ENCODE measurements at regions not wholly inside any gene's neighbourhood (a gene's known extent, or its start where the extent isn't known, plus 50 kb on each side); places are given as distances from the start of the nearest gene placed in this dataset.
"Not testable (repeated sequence)": the region's sequence is repeated elsewhere in the genome, so short reads cannot be mapped to it uniquely, and the experiment has no call there.

- peak overlapping the region in 1 of 3 donors; percentile 31 for H3K27ac Mint-ChIP-seq
- H3K27me3 Mint-ChIP-seq, H3K9me3 Mint-ChIP-seq, H3K36me3 Mint-ChIP-seq, H3K4me1 Mint-ChIP-seq: not testable (repeated sequence)
- H3K4me3 Mint-ChIP-seq = peak overlapping the region in 1 of 4 donors; percentile 23
These were observed 109.2 kb downstream of the NPIPB11 start for GRCh38 chr16:29297144-29297808.

- H3K9me3 Mint-ChIP-seq, H3K36me3 Mint-ChIP-seq, H3K4me3 Mint-ChIP-seq, H3K4me1 Mint-ChIP-seq, H3K27ac Mint-ChIP-seq, H3K27me3 Mint-ChIP-seq: not testable (repeated sequence)
These were observed 110.3 kb downstream of the NPIPB11 start for GRCh38 chr16:29296176-29296575.

- not testable (repeated sequence) for H3K4me3 Mint-ChIP-seq, H3K27ac Mint-ChIP-seq, H3K36me3 Mint-ChIP-seq, H3K9me3 Mint-ChIP-seq, H3K4me1 Mint-ChIP-seq, H3K27me3 Mint-ChIP-seq
These were observed 111.3 kb downstream of the NPIPB11 start for GRCh38 chr16:29294951-29295795.

GRCh38 chr16:29294400-29294933, 112.0 kb downstream of the NPIPB11 start:
- not testable (repeated sequence) for H3K4me1 Mint-ChIP-seq, H3K27ac Mint-ChIP-seq, H3K36me3 Mint-ChIP-seq, H3K9me3 Mint-ChIP-seq, H3K4me3 Mint-ChIP-seq, H3K27me3 Mint-ChIP-seq

- H3K27me3 Mint-ChIP-seq, H3K4me1 Mint-ChIP-seq, H3K27ac Mint-ChIP-seq, H3K4me3 Mint-ChIP-seq, H3K9me3 Mint-ChIP-seq, H3K36me3 Mint-ChIP-seq: not testable (repeated sequence)
These were observed 113.0 kb downstream of the NPIPB11 start for GRCh38 chr16:29293545-29293944.

GRCh38 chr16:29292952-29293471, 113.5 kb downstream of the NPIPB11 start:
- not testable (repeated sequence) for H3K27me3 Mint-ChIP-seq, H3K4me1 Mint-ChIP-seq, H3K27ac Mint-ChIP-seq, H3K9me3 Mint-ChIP-seq, H3K36me3 Mint-ChIP-seq, H3K4me3 Mint-ChIP-seq

GRCh38 chr16:29291329-29292271, 114.9 kb downstream of the NPIPB11 start:
- H3K27me3 Mint-ChIP-seq, H3K4me1 Mint-ChIP-seq, H3K4me3 Mint-ChIP-seq, H3K27ac Mint-ChIP-seq, H3K36me3 Mint-ChIP-seq, H3K9me3 Mint-ChIP-seq: not testable (repeated sequence)

GRCh38 chr16:29290631-29291247, 115.8 kb downstream of the NPIPB11 start:
- H3K27me3 Mint-ChIP-seq = peaks cover 6% of the 10 kb centered on the region
- no peaks in the 10 kb centered on the region for H3K9me3 Mint-ChIP-seq
- peaks cover 0 to 2% (median 0%) of the 10 kb centered on the region in 3 donors for H3K4me1 Mint-ChIP-seq
- H3K36me3 Mint-ChIP-seq = no peaks in the 10 kb centered on the region
- H3K4me3 Mint-ChIP-seq = peak overlapping the region in 2 of 4 donors; percentile 30 to 73
- peak overlapping the region in 1 of 3 donors; percentile 88 for H3K27ac Mint-ChIP-seq

- not testable (repeated sequence) for H3K4me3 Mint-ChIP-seq, H3K9me3 Mint-ChIP-seq, H3K27ac Mint-ChIP-seq, H3K27me3 Mint-ChIP-seq, H3K36me3 Mint-ChIP-seq, H3K4me1 Mint-ChIP-seq
These were observed 116.8 kb downstream of the NPIPB11 start for GRCh38 chr16:29289516-29290239.

- H3K4me3 Mint-ChIP-seq = peak overlapping the region in 1 of 4 donors; percentile 55
- H3K27ac Mint-ChIP-seq = peak overlapping the region in 1 of 3 donors; percentile 57
- H3K27me3 Mint-ChIP-seq, H3K9me3 Mint-ChIP-seq, H3K36me3 Mint-ChIP-seq: not testable (repeated sequence)
- H3K4me1 Mint-ChIP-seq = peaks cover 7 to 10% (median 7%) of the 10 kb centered on the region in 3 donors
These were observed 117.6 kb downstream of the NPIPB11 start for GRCh38 chr16:29288711-29289474.

- peaks cover 12 to 16% (median 16%) of the 10 kb centered on the region in 3 donors for H3K4me1 Mint-ChIP-seq
- not testable (repeated sequence) for H3K36me3 Mint-ChIP-seq, H3K9me3 Mint-ChIP-seq, H3K27me3 Mint-ChIP-seq, H3K4me3 Mint-ChIP-seq
- peak overlapping the region in 1 of 3 donors; percentile 57 for H3K27ac Mint-ChIP-seq
These were observed 118.5 kb downstream of the NPIPB11 start for GRCh38 chr16:29287871-29288535.

- H3K4me1 Mint-ChIP-seq = peaks cover 13 to 16% (median 16%) of the 10 kb centered on the region in 3 donors
- not testable (repeated sequence) for H3K9me3 Mint-ChIP-seq, H3K27me3 Mint-ChIP-seq, H3K36me3 Mint-ChIP-seq, H3K4me3 Mint-ChIP-seq, H3K27ac Mint-ChIP-seq
These were observed 119.3 kb downstream of the NPIPB11 start for GRCh38 chr16:29287246-29287645.

- not testable (repeated sequence) for H3K36me3 Mint-ChIP-seq, H3K4me3 Mint-ChIP-seq, H3K9me3 Mint-ChIP-seq, H3K27me3 Mint-ChIP-seq, H3K27ac Mint-ChIP-seq
- peaks cover 14 to 16% (median 16%) of the 10 kb centered on the region in 3 donors for H3K4me1 Mint-ChIP-seq
These were observed 119.7 kb downstream of the NPIPB11 start for GRCh38 chr16:29286796-29287195.
